Ishikawa (cell line): ENCODE measurements at regions not wholly inside any gene's neighbourhood (a gene's known extent, or its start where the extent isn't known, plus 50 kb on each side); places are given as distances from the start of the nearest gene placed in this dataset.

Experiments used
- EGR1 ChIP-seq: IDR thresholded peaks from 2 replicates; pipeline ENCODE4 v1.6.1; 2012
- RAD21 ChIP-seq: IDR thresholded peaks from 2 replicates; pipeline ENCODE4 v1.6.1; 2012; ENCODE audit warnings: low read depth
- TF ChIP-seq, protein P1 (sequence below): IDR thresholded peaks from 2 replicates; pipeline ENCODE4 v1.6.1; 2012; ENCODE audit warnings: low read depth, mild to moderate bottlenecking

- TF ChIP-seq EGR1 (no peak), RAD21 (no peak)
- TF ChIP-seq, protein P1, sequence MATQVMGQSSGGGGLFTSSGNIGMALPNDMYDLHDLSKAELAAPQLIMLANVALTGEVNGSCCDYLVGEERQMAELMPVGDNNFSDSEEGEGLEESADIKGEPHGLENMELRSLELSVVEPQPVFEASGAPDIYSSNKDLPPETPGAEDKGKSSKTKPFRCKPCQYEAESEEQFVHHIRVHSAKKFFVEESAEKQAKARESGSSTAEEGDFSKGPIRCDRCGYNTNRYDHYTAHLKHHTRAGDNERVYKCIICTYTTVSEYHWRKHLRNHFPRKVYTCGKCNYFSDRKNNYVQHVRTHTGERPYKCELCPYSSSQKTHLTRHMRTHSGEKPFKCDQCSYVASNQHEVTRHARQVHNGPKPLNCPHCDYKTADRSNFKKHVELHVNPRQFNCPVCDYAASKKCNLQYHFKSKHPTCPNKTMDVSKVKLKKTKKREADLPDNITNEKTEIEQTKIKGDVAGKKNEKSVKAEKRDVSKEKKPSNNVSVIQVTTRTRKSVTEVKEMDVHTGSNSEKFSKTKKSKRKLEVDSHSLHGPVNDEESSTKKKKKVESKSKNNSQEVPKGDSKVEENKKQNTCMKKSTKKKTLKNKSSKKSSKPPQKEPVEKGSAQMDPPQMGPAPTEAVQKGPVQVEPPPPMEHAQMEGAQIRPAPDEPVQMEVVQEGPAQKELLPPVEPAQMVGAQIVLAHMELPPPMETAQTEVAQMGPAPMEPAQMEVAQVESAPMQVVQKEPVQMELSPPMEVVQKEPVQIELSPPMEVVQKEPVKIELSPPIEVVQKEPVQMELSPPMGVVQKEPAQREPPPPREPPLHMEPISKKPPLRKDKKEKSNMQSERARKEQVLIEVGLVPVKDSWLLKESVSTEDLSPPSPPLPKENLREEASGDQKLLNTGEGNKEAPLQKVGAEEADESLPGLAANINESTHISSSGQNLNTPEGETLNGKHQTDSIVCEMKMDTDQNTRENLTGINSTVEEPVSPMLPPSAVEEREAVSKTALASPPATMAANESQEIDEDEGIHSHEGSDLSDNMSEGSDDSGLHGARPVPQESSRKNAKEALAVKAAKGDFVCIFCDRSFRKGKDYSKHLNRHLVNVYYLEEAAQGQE = no peak
These were observed 547.3 kb upstream of the MIR17HG start for GRCh38 chr13:90800082-90800746.
